ENCODE measurements at regions not wholly inside any gene's neighbourhood (a gene's known extent, or its start where the extent isn't known, plus 50 kb on each side); places are given as distances from the start of the nearest gene placed in this dataset.

GRCh38 chr11:116694349-116694725 is 78.5 kb downstream of the BUD13 start:
- POLR2A ChIA-PET, result no interaction called here
- no peak overlapping the region for H3K4me3 Mint-ChIP-seq
- ATAC-seq (replicated peaks in 1 of 4), result no peak

DNA sequence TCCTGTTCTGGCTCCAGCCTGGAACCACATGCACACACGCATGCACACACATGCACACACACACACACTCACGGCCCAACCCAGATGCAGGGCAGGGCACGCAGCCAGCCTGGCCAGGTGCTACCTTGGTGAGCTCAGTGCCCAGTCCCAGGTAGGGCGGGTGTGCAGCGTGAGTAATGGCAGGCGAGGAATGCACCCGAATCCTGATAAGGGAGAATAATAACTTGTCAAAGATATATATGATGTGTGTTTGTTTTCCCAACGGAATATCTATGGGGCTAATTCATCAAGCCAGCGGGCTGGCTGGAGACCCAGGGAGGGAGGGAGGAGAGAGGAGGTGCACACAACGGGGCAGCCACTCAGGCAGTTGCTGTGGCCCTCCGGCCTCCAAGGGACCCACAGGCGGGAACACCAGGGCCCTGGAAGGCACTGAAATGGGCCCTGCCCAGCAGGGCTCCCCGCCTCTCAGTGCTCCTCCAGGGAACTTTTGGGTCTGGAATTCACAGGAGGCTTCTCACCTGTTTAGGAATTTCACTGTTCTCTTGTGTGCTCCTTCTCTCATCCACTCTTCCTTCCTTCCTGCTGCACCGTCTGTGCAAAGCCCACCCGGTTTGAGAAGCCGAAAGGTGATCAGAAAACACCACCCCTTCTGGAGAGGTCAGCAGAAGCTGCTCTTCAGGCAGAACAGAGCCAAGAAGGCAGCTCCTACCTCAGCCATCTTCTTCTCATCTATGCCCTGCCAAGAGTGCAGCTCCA is 79.0 kb downstream of the BUD13 start:
- H3K4me1 ChIP-seq (ENCODE audit: control insufficient read depth in 1 of 2, extremely low read depth in 1 of 2, insufficient read depth in 2 of 2, low read length in 2 of 2), result peaks cover 0 to 4% of the 10 kb centered on the region in 2 experiments
- DNase-seq, result no peak
- peaks cover 0 to 37% of the 10 kb centered on the region in 2 experiments for H3K27me3 ChIP-seq (replicated peaks in 1 of 2; ENCODE audit: control insufficient read depth in 2 of 2, extremely low read depth in 1 of 2, insufficient read depth in 2 of 2, low read length in 1 of 2)
- no peaks in the 10 kb centered on the region for H3K9me3 Mint-ChIP-seq
- H3K36me3 Mint-ChIP-seq, result no peaks in the 10 kb centered on the region
- H3K4me1 Mint-ChIP-seq, result no peaks in the 10 kb centered on the region
- H3K9me3 ChIP-seq, result no peaks in the 10 kb centered on the region
- H3K4me3 ChIP-seq (ENCODE audit: control insufficient read depth in 1 of 2, extremely low read depth in 1 of 2, low read length in 1 of 2), result no peak overlapping the region
- ChIA-PET CTCF (no interaction called here), POLR2A (no interaction called here)
- H3K27ac ChIP-seq (ENCODE audit: low read length), result no peak overlapping the region
- H3K36me3 ChIP-seq (ENCODE audit: control insufficient read depth in 2 of 2, extremely low read depth in 1 of 2, insufficient read depth in 1 of 2, low read length in 1 of 2), result no peaks in the 10 kb centered on the region
- ATAC-seq (replicated peaks in 1 of 4), result no peak
- no peak overlapping the region for H3K27ac Mint-ChIP-seq
- no peak overlapping the region for H3K4me3 Mint-ChIP-seq
- peaks cover 17 to 18% of the 10 kb centered on the region in 2 donors for H3K27me3 Mint-ChIP-seq
- WGBS (ENCODE audit: insufficient coverage), result 74% methylated on average over 13 of the region's 16 CpGs

More at GRCh38 chr11:116694349-116694725, 78.5 kb downstream of the BUD13 start:
- Histone ChIP-seq H3K36me3 (ENCODE audit: control insufficient read depth in 2 of 2, extremely low read depth in 1 of 2, insufficient read depth in 1 of 2, low read length in 1 of 2) (no peaks in the 10 kb centered on the region), H3K27ac (ENCODE audit: low read length) (no peak overlapping the region), H3K9me3 (no peaks in the 10 kb centered on the region), H3K4me1 (ENCODE audit: control insufficient read depth in 1 of 2, extremely low read depth in 1 of 2, insufficient read depth in 2 of 2, low read length in 2 of 2) (peaks cover 0 to 4% of the 10 kb centered on the region in 2 experiments), H3K4me3 (ENCODE audit: control insufficient read depth in 1 of 2, extremely low read depth in 1 of 2, low read length in 1 of 2) (no peak overlapping the region), H3K27me3 (replicated peaks in 1 of 2; ENCODE audit: control insufficient read depth in 2 of 2, extremely low read depth in 1 of 2, insufficient read depth in 2 of 2, low read length in 1 of 2) (peaks cover 0 to 37% of the 10 kb centered on the region in 2 experiments)
- H3K27ac Mint-ChIP-seq, result no peak overlapping the region
- H3K9me3 Mint-ChIP-seq, result no peaks in the 10 kb centered on the region
- peaks cover 17 to 18% of the 10 kb centered on the region in 2 donors for H3K27me3 Mint-ChIP-seq
- H3K4me1 Mint-ChIP-seq, result no peaks in the 10 kb centered on the region
- WGBS (ENCODE audit: insufficient coverage), result no CpG with 5 or more reads among the region's 3 CpGs
- CTCF ChIA-PET, result no interaction called here
- H3K36me3 Mint-ChIP-seq, result no peaks in the 10 kb centered on the region
- DNase-seq, result peak in 1 of 35 experiments; percentile 9

- H3K27me3 Mint-ChIP-seq, result peaks cover 16 to 17% of the 10 kb centered on the region in 2 donors
- ChIA-PET POLR2A (no interaction called here), CTCF (no interaction called here)
- H3K4me3 ChIP-seq (ENCODE audit: control insufficient read depth in 1 of 2, extremely low read depth in 1 of 2, low read length in 1 of 2), result no peak overlapping the region
- H3K36me3 ChIP-seq (ENCODE audit: control insufficient read depth in 2 of 2, extremely low read depth in 1 of 2, insufficient read depth in 1 of 2, low read length in 1 of 2), result no peaks in the 10 kb centered on the region
- no peak overlapping the region for H3K4me3 Mint-ChIP-seq
- no peaks in the 10 kb centered on the region for H3K4me1 Mint-ChIP-seq
- no peaks in the 10 kb centered on the region for H3K9me3 Mint-ChIP-seq
- DNase-seq (no peak), ATAC-seq (replicated peaks in 1 of 4) (no peak)
- H3K27ac ChIP-seq (ENCODE audit: low read length), result no peak overlapping the region
- no peaks in the 10 kb centered on the region for H3K9me3 ChIP-seq
- no peaks in the 10 kb centered on the region for H3K36me3 Mint-ChIP-seq
- H3K27ac Mint-ChIP-seq, result no peak overlapping the region
- peaks cover 0 to 40% of the 10 kb centered on the region in 2 experiments for H3K27me3 ChIP-seq (replicated peaks in 1 of 2; ENCODE audit: control insufficient read depth in 2 of 2, extremely low read depth in 1 of 2, insufficient read depth in 2 of 2, low read length in 1 of 2)
- WGBS (ENCODE audit: insufficient coverage), result no CpG with 5 or more reads among the region's 1 CpG
- peaks cover 0 to 4% of the 10 kb centered on the region in 2 experiments for H3K4me1 ChIP-seq (ENCODE audit: control insufficient read depth in 1 of 2, extremely low read depth in 1 of 2, insufficient read depth in 2 of 2, low read length in 2 of 2)
These were observed 79.7 kb downstream of the BUD13 start for GRCh38 chr11:116693102-116693570.

DNA sequence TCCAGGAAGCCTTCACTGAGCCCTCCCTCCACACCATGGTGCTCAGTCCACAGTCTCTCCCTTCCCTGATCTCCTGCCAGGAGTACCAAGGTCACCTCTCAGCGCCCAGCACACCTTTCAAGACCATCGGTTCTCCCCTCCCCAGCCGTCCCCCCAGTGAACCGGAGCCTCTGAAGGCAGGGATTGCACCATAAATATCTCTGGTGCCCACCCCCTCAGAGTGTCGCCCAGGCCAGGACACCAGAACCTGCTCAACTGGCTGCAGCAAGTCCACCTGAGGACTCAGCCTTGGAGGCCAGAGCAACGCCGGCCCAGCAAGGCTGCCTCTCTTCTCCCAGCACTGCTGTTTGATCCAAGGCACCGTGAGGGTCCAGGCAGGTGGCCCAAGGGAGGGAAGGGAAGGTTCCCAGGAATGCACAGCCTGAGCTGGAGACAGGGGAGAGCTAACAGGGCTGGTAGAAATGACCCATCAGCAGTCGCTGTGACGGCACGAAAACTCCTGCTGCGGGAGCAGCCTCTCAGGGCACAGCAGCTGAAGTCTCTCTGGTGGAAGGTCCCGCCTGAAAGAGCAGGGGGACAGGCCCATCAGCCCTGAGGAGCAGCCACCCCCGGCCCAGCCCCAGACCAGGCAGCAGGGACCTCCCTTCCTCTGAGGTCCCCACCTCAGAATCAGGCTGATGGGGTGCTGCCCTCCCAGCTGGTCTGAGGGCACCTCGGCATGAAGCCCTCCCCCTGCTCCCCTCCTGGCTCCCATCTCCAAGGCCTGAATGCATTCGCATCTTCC is 80.3 kb downstream of the BUD13 start:
- H3K36me3 ChIP-seq (ENCODE audit: control insufficient read depth in 2 of 2, extremely low read depth in 1 of 2, insufficient read depth in 1 of 2, low read length in 1 of 2), result no peaks in the 10 kb centered on the region
- Mint-ChIP-seq H3K27me3 (peaks cover 17 to 21% of the 10 kb centered on the region in 2 donors), H3K36me3 (no peaks in the 10 kb centered on the region), H3K27ac (no peak overlapping the region), H3K4me1 (no peaks in the 10 kb centered on the region), H3K9me3 (no peaks in the 10 kb centered on the region), H3K4me3 (no peak overlapping the region)
- peaks cover 0 to 4% of the 10 kb centered on the region in 2 experiments for H3K4me1 ChIP-seq (ENCODE audit: control insufficient read depth in 1 of 2, extremely low read depth in 1 of 2, insufficient read depth in 2 of 2, low read length in 2 of 2)
- peaks cover 0 to 35% of the 10 kb centered on the region in 2 experiments for H3K27me3 ChIP-seq (replicated peaks in 1 of 2; ENCODE audit: control insufficient read depth in 2 of 2, extremely low read depth in 1 of 2, insufficient read depth in 2 of 2, low read length in 1 of 2)
- DNase-seq (no peak), ATAC-seq (replicated peaks in 1 of 4) (no peak)
- no peaks in the 10 kb centered on the region for H3K9me3 ChIP-seq
- WGBS (ENCODE audit: insufficient coverage), result 81% methylated on average over 13 of the region's 16 CpGs
- no peak overlapping the region for H3K27ac ChIP-seq (ENCODE audit: low read length)
- POLR2A ChIA-PET, result no interaction called here
- CTCF ChIA-PET, result interaction anchor here (0.6 to 1.7 kb wide), 4 partner anchors 9 to 1954 kb away, joined by 3 to 8 read pairs (median 7); no protein-coding TSS in a partner anchor
- no peak overlapping the region for H3K4me3 ChIP-seq (ENCODE audit: control insufficient read depth in 1 of 2, extremely low read depth in 1 of 2, low read length in 1 of 2)

GRCh38 chr11:116691771-116692177 is 81.0 kb downstream of the BUD13 start:
- 21% methylated on average over 8 of the region's 10 CpGs for WGBS (ENCODE audit: insufficient coverage)
- Mint-ChIP-seq H3K9me3 (no peaks in the 10 kb centered on the region), H3K27ac (no peak overlapping the region), H3K4me1 (no peaks in the 10 kb centered on the region), H3K27me3 (peaks cover 13 to 23% of the 10 kb centered on the region in 2 donors), H3K36me3 (no peaks in the 10 kb centered on the region), H3K4me3 (no peak overlapping the region)
- Histone ChIP-seq H3K27ac (ENCODE audit: low read length) (no peak overlapping the region), H3K4me1 (ENCODE audit: control insufficient read depth in 1 of 2, extremely low read depth in 1 of 2, insufficient read depth in 2 of 2, low read length in 2 of 2) (peaks cover 0 to 4% of the 10 kb centered on the region in 2 experiments), H3K4me3 (ENCODE audit: control insufficient read depth in 1 of 2, extremely low read depth in 1 of 2, low read length in 1 of 2) (no peak overlapping the region), H3K9me3 (no peaks in the 10 kb centered on the region), H3K36me3 (ENCODE audit: control insufficient read depth in 2 of 2, extremely low read depth in 1 of 2, insufficient read depth in 1 of 2, low read length in 1 of 2) (no peaks in the 10 kb centered on the region), H3K27me3 (replicated peaks in 1 of 2; ENCODE audit: control insufficient read depth in 2 of 2, extremely low read depth in 1 of 2, insufficient read depth in 2 of 2, low read length in 1 of 2) (peaks cover 0 to 39% of the 10 kb centered on the region in 2 experiments)
- POLR2A ChIA-PET, result no interaction called here
- CTCF ChIA-PET, result interaction anchor here (0.6 to 1.7 kb wide), 7 partner anchors 9 to 1953 kb away, joined by 3 to 8 read pairs (median 6); no protein-coding TSS in a partner anchor
- peak in 30 of 35 experiments; percentile 24 to 66 (median 44) for DNase-seq
- ATAC-seq (replicated peaks in 1 of 4), result peak; percentile 50 to 76 (median 72)

DNA sequence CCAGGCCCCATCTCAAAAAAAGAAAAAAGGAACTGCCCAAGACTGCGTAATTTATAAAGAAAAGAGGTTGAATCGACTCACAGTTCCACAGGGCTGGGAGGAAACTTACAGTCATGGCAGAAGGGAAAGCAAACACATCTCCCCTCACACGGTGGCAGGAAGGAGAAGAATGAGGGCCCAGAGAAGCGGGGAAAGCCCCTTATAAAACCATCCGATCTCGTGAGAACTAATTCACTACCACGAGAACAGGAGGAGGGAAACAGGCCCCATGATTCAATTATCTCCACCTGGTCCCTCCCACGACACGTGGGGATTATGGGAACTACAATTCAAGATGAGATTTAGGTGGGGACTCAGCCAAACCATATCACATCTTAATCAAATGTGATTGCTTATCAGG is 82.2 kb downstream of the BUD13 start:
- H3K36me3 ChIP-seq (ENCODE audit: control insufficient read depth in 2 of 2, extremely low read depth in 1 of 2, insufficient read depth in 1 of 2, low read length in 1 of 2), result no peaks in the 10 kb centered on the region
- no peaks in the 10 kb centered on the region for H3K9me3 Mint-ChIP-seq
- ChIA-PET POLR2A (no interaction called here), CTCF (interaction anchor here in 1 of 2 donors (1.5 kb wide), 1 partner anchor 1950 kb away, joined by 3 read pairs; no protein-coding TSS in a partner anchor)
- ATAC-seq (replicated peaks in 1 of 4) (no peak), DNase-seq (no peak)
- peaks cover 13 to 23% of the 10 kb centered on the region in 2 donors for H3K27me3 Mint-ChIP-seq
- H3K27me3 ChIP-seq (replicated peaks in 1 of 2; ENCODE audit: control insufficient read depth in 2 of 2, extremely low read depth in 1 of 2, insufficient read depth in 2 of 2, low read length in 1 of 2), result peaks cover 0 to 36% of the 10 kb centered on the region in 2 experiments
- H3K4me1 Mint-ChIP-seq, result no peaks in the 10 kb centered on the region
- H3K9me3 ChIP-seq, result no peaks in the 10 kb centered on the region
- H3K4me3 Mint-ChIP-seq, result no peak overlapping the region
- no peak overlapping the region for H3K27ac Mint-ChIP-seq
- no peak overlapping the region for H3K27ac ChIP-seq (ENCODE audit: low read length)
- H3K36me3 Mint-ChIP-seq, result no peaks in the 10 kb centered on the region
- peaks cover 0 to 4% of the 10 kb centered on the region in 2 experiments for H3K4me1 ChIP-seq (ENCODE audit: control insufficient read depth in 1 of 2, extremely low read depth in 1 of 2, insufficient read depth in 2 of 2, low read length in 2 of 2)
- WGBS (ENCODE audit: insufficient coverage), result 20% methylated on average over 1 of the region's 9 CpGs
- H3K4me3 ChIP-seq (ENCODE audit: control insufficient read depth in 1 of 2, extremely low read depth in 1 of 2, low read length in 1 of 2), result no peak overlapping the region
